Lung (tissue), 11 donors: ENCODE measurements at regions not wholly inside any gene's neighbourhood (a gene's known extent, or its start where the extent isn't known, plus 50 kb on each side); places are given as distances from the start of the nearest gene placed in this dataset.

Experiments
- ATAC-seq: fragments of 200-7000 bp; cut with Tn5 transposase; one replicate; pipeline ENCODE4 v1.9.1; 2020; ENCODE audit warnings: moderate number of reproducible peaks; ENCODE audit not compliant: insufficient read depth, low FRiP score
- DNase-seq, 3 donors: peaks; one replicate each; pipeline ENCODE4 v3.0.0-alpha.2; 2013 to 2017
- H3K27ac ChIP-seq, 2 donors: one replicate each; pipeline ENCODE4 v1.5.1; 2013; ENCODE audit warnings: mild to moderate bottlenecking in 2 of 2, moderate library complexity in 2 of 2, control low read depth in 1 of 2, inconsistent platforms in 1 of 2, low read depth in 1 of 2, low read length in 1 of 2
- H3K27me3 ChIP-seq, 3 donors: one replicate each; pipeline ENCODE4 v1.5.1; 2013; ENCODE audit warnings: low read length in 2 of 3; ENCODE audit not compliant: control insufficient read depth in 3 of 3, insufficient read depth in 3 of 3
- H3K36me3 ChIP-seq, 4 donors: one replicate each; pipeline ENCODE4 v1.5.1; 2013; ENCODE audit warnings: low read length in 4 of 4, mild to moderate bottlenecking in 1 of 4, moderate library complexity in 1 of 4; ENCODE audit not compliant: control insufficient read depth in 4 of 4, insufficient read depth in 4 of 4
- H3K4me1 ChIP-seq, 5 donors: one replicate each; pipeline ENCODE4 v1.5.1; 2013; ENCODE audit warnings: low read length in 5 of 5, mild to moderate bottlenecking in 2 of 5, moderate library complexity in 1 of 5; ENCODE audit not compliant: control insufficient read depth in 5 of 5, insufficient read depth in 5 of 5
- H3K4me3 ChIP-seq: one replicate; pipeline ENCODE4 v1.5.1; 2013; ENCODE audit warnings: mild to moderate bottlenecking, control low read depth, moderate library complexity
- H3K9ac ChIP-seq, 2 donors: one replicate each; pipeline ENCODE4 v1.5.1; 2013; ENCODE audit warnings: low read length in 2 of 2, control low read depth in 1 of 2; ENCODE audit not compliant: insufficient read depth in 1 of 2
- H3K9me3 ChIP-seq, 4 donors: one replicate each; pipeline ENCODE4 v1.5.1; 2013; ENCODE audit warnings: low read length in 3 of 4, mild to moderate bottlenecking in 1 of 4, moderate library complexity in 1 of 4; ENCODE audit not compliant: control insufficient read depth in 4 of 4, insufficient read depth in 3 of 4
- WGBS, 2 donors: extraction: QIAGEN DNeasy Blood & Tissue Kit; methylation state at CpG; one replicate each; pipeline ENCODE4 v1.1.7; 2013; 5-methylcytosine and 5-hydroxymethylcytosine counted together
- TF ChIP-seq, protein P1 (sequence below): IDR thresholded peaks from 2 replicates; pipeline ENCODE4 v1.5.1; 2012; ENCODE audit warnings: mild to moderate bottlenecking; ENCODE audit errors: control extremely low read depth, extremely low read depth
- donor health status: control.
- donor health status: control.
- donor health status: Bipolar disorder and iron deficiency.
- donor health status: healthy.
- donor health status: DM: yes; HTN: yes; CAD: no.

GRCh38 chr10:44006771-44007170 lies 358.1 kb upstream of the ZNF32 start:
- Histone ChIP-seq H3K9me3 (no peaks in the 10 kb centered on the region), H3K4me3 (no peak overlapping the region), H3K36me3 (no peaks in the 10 kb centered on the region), H3K9ac (no peak overlapping the region), H3K27ac (no peak overlapping the region), H3K4me1 (peaks cover 0 to 7% (median 3%) of the 10 kb centered on the region in 5 donors), H3K27me3 (no peaks in the 10 kb centered on the region)
- WGBS, 2 donors: 53 to 75% methylated on average over 1 of the region's 1 CpG
- ATAC-seq: no peak
- TF ChIP-seq, protein P1, sequence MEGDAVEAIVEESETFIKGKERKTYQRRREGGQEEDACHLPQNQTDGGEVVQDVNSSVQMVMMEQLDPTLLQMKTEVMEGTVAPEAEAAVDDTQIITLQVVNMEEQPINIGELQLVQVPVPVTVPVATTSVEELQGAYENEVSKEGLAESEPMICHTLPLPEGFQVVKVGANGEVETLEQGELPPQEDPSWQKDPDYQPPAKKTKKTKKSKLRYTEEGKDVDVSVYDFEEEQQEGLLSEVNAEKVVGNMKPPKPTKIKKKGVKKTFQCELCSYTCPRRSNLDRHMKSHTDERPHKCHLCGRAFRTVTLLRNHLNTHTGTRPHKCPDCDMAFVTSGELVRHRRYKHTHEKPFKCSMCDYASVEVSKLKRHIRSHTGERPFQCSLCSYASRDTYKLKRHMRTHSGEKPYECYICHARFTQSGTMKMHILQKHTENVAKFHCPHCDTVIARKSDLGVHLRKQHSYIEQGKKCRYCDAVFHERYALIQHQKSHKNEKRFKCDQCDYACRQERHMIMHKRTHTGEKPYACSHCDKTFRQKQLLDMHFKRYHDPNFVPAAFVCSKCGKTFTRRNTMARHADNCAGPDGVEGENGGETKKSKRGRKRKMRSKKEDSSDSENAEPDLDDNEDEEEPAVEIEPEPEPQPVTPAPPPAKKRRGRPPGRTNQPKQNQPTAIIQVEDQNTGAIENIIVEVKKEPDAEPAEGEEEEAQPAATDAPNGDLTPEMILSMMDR: no peak
- peak in 1 of 3 donors; percentile 40 for DNase-seq

- Histone ChIP-seq H3K9ac (no peak overlapping the region), H3K27me3 (no peaks in the 10 kb centered on the region), H3K4me1 (peaks cover 0 to 4% (median 0%) of the 10 kb centered on the region in 5 donors), H3K36me3 (no peaks in the 10 kb centered on the region), H3K9me3 (no peaks in the 10 kb centered on the region), H3K27ac (no peak overlapping the region), H3K4me3 (no peak overlapping the region)
- WGBS, 2 donors: 88 to 89% methylated on average over 12 of the region's 12 CpGs
- no peak for ATAC-seq
- TF ChIP-seq, protein P1: no peak
- no peak for DNase-seq
Observed at GRCh38 chr10:44005788-44006099, 357.1 kb upstream of the ZNF32 start.

- H3K9me3 ChIP-seq: no peaks in the 10 kb centered on the region
- H3K36me3 ChIP-seq: no peaks in the 10 kb centered on the region
- H3K4me1 ChIP-seq: peaks cover 0 to 4% (median 0%) of the 10 kb centered on the region in 5 donors
- DNase-seq (no peak), ATAC-seq (no peak)
- no peak overlapping the region for H3K9ac ChIP-seq
- 78 to 82% methylated on average over 43 of the region's 43 CpGs for WGBS, 2 donors
- no peak overlapping the region for H3K4me3 ChIP-seq
- no peak overlapping the region for H3K27ac ChIP-seq
- TF ChIP-seq, protein P1: no peak
- no peaks in the 10 kb centered on the region for H3K27me3 ChIP-seq
Observed at GRCh38 chr10:44004913-44005787, 356.5 kb upstream of the ZNF32 start.
